ENCODE measurements at regions not wholly inside any gene's neighbourhood (a gene's known extent, or its start where the extent isn't known, plus 50 kb on each side); places are given as distances from the start of the nearest gene placed in this dataset.

DNA sequence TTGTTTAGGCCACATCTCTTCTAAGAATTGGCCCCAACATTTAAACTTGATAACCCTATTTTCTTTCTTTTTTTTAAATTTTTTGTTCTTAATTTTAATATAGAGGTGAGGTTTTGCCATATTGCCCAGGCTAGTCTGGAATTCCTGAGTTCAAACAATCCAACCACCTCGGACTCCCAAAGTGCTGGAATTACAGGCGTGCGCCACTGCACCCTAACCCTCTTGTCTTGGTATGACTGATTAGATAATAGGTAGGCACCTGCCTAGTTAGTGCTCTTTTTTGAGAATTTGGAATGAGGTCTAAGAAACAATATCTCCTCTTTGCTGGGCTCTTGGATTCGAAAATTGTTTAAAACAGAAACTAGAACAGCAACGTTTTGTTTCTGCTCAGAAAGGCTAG is 116.4 kb upstream of the GOLGA6L6 start:
- TF ChIP-seq, protein P1, sequence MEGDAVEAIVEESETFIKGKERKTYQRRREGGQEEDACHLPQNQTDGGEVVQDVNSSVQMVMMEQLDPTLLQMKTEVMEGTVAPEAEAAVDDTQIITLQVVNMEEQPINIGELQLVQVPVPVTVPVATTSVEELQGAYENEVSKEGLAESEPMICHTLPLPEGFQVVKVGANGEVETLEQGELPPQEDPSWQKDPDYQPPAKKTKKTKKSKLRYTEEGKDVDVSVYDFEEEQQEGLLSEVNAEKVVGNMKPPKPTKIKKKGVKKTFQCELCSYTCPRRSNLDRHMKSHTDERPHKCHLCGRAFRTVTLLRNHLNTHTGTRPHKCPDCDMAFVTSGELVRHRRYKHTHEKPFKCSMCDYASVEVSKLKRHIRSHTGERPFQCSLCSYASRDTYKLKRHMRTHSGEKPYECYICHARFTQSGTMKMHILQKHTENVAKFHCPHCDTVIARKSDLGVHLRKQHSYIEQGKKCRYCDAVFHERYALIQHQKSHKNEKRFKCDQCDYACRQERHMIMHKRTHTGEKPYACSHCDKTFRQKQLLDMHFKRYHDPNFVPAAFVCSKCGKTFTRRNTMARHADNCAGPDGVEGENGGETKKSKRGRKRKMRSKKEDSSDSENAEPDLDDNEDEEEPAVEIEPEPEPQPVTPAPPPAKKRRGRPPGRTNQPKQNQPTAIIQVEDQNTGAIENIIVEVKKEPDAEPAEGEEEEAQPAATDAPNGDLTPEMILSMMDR (IDR thresholded peaks at IDR 0.05) = no peak
- no peak for TF ChIP-seq POLR2A (IDR thresholded peaks at IDR 0.05)

Measured in right lobe of liver (tissue), 4 donors.